ENCODE measurements at regions not wholly inside any gene's neighbourhood (a gene's known extent, or its start where the extent isn't known, plus 50 kb on each side); places are given as distances from the start of the nearest gene placed in this dataset.

GRCh38 chr2:53095664-53096063, 671.9 kb upstream of the CHAC2 start:
- Mint-ChIP-seq H3K36me3 (ENCODE audit: low read depth) (no peaks in the 10 kb centered on the region), H3K4me1 (peaks cover 25% of the 10 kb centered on the region), H3K4me3 (no peak overlapping the region), H3K9me3 (no peaks in the 10 kb centered on the region), H3K27ac (no peak overlapping the region), H3K27me3 (ENCODE audit: insufficient read depth) (no peaks in the 10 kb centered on the region)
- Histone ChIP-seq H3K4me1 (ENCODE audit: control insufficient read depth, insufficient read depth, low read length) (no peaks in the 10 kb centered on the region), H3K36me3 (ENCODE audit: control insufficient read depth, insufficient read depth, low read length) (no peaks in the 10 kb centered on the region), H3K9ac (ENCODE audit: extremely low read depth, low read length, poor library complexity, severe bottlenecking) (no peak overlapping the region), H3K4me3 (ENCODE audit: low read length) (no peak overlapping the region), H3K27ac (ENCODE audit: low read depth, low read length) (no peak overlapping the region), H3K9me3 (ENCODE audit: control insufficient read depth, low read length) (no peaks in the 10 kb centered on the region), H3K27me3 (ENCODE audit: control insufficient read depth, insufficient read depth, low read length, poor library complexity, severe bottlenecking) (no peaks in the 10 kb centered on the region)
- WGBS, 2 experiments (ENCODE audit: insufficient coverage in 1 of 2, insufficient read length in 1 of 2) = 100% methylated on average over 1 of the region's 1 CpG; no CpG with 5 or more reads in 1 of the 2 experiments
- no peak for DNase-seq
- TF ChIP-seq CTCF (conservative IDR thresholded peaks at IDR 0.05) = no peak

GRCh38 chr2:53095227-53095626, 672.4 kb upstream of the CHAC2 start:
- H3K27me3 Mint-ChIP-seq (ENCODE audit: insufficient read depth) = no peaks in the 10 kb centered on the region
- H3K27ac Mint-ChIP-seq = no peak overlapping the region

GRCh38 chr2:53093355-53093754, 674.2 kb upstream of the CHAC2 start:
- WGBS, 2 experiments (ENCODE audit: insufficient coverage in 1 of 2, insufficient read length in 1 of 2) = no CpG with 5 or more reads among the region's 1 CpG
- Mint-ChIP-seq H3K27ac (no peak overlapping the region), H3K9me3 (peaks cover 4% of the 10 kb centered on the region), H3K27me3 (ENCODE audit: insufficient read depth) (no peaks in the 10 kb centered on the region), H3K4me1 (peaks cover 14% of the 10 kb centered on the region), H3K36me3 (ENCODE audit: low read depth) (peaks cover 5% of the 10 kb centered on the region), H3K4me3 (no peak overlapping the region)
- H3K9me3 ChIP-seq (ENCODE audit: control insufficient read depth, low read length) = no peaks in the 10 kb centered on the region
- H3K4me3 ChIP-seq (ENCODE audit: low read length) = no peak overlapping the region
- no peaks in the 10 kb centered on the region for H3K4me1 ChIP-seq (ENCODE audit: control insufficient read depth, insufficient read depth, low read length)
- TF ChIP-seq CTCF (conservative IDR thresholded peaks at IDR 0.05) = no peak
- no peak for DNase-seq
- no peaks in the 10 kb centered on the region for H3K27me3 ChIP-seq (ENCODE audit: control insufficient read depth, insufficient read depth, low read length, poor library complexity, severe bottlenecking)
- no peak overlapping the region for H3K27ac ChIP-seq (ENCODE audit: low read depth, low read length)
- H3K9ac ChIP-seq (ENCODE audit: extremely low read depth, low read length, poor library complexity, severe bottlenecking) = no peak overlapping the region
- no peaks in the 10 kb centered on the region for H3K36me3 ChIP-seq (ENCODE audit: control insufficient read depth, insufficient read depth, low read length)

More at GRCh38 chr2:53095227-53095626, 672.4 kb upstream of the CHAC2 start:
- H3K9me3 Mint-ChIP-seq = no peaks in the 10 kb centered on the region
- H3K36me3 ChIP-seq (ENCODE audit: control insufficient read depth, insufficient read depth, low read length) = no peaks in the 10 kb centered on the region
- TF ChIP-seq CTCF (conservative IDR thresholded peaks at IDR 0.05) = no peak
- H3K4me3 Mint-ChIP-seq = no peak overlapping the region
- H3K4me1 Mint-ChIP-seq = peaks cover 25% of the 10 kb centered on the region
- WGBS, 2 experiments (ENCODE audit: insufficient coverage in 1 of 2, insufficient read length in 1 of 2) = 76% methylated on average over 1 of the region's 1 CpG; no CpG with 5 or more reads in 1 of the 2 experiments
- no peak overlapping the region for H3K27ac ChIP-seq (ENCODE audit: low read depth, low read length)
- no peak for DNase-seq
- H3K4me1 ChIP-seq (ENCODE audit: control insufficient read depth, insufficient read depth, low read length) = no peaks in the 10 kb centered on the region
- no peaks in the 10 kb centered on the region for H3K9me3 ChIP-seq (ENCODE audit: control insufficient read depth, low read length)
- no peak overlapping the region for H3K9ac ChIP-seq (ENCODE audit: extremely low read depth, low read length, poor library complexity, severe bottlenecking)
- no peak overlapping the region for H3K4me3 ChIP-seq (ENCODE audit: low read length)
- H3K27me3 ChIP-seq (ENCODE audit: control insufficient read depth, insufficient read depth, low read length, poor library complexity, severe bottlenecking) = no peaks in the 10 kb centered on the region
- no peaks in the 10 kb centered on the region for H3K36me3 Mint-ChIP-seq (ENCODE audit: low read depth)
